ENCODE measurements at regions not wholly inside any gene's neighbourhood (a gene's known extent, or its start where the extent isn't known, plus 50 kb on each side); places are given as distances from the start of the nearest gene placed in this dataset.

DNA sequence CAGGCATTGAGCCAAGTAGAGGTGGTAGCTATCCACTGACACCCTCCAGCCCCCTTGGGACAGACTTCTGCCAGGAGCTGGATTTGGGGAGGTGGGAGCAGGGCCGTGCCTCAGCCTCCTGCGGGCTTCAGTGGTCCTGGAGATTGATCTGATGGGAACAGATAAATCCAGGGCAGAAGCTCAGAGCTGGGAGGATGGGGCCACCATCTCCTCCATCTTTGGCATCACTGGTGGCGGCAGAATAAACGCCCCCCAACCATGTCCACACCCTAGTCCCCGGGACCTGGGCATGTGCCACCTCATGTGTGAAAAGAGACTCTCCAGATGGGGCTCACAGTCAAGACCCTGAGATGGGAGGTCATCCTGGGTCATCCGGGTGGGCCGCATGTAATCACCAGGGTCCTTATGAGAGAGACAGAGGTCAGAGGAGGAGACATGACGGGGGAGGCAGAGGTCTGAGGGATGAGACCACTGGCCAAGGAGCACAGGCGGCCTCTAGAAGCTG is 209.6 kb upstream of the RTL1 start:
- intact Hi-C loops (cut with micrococcal nuclease; ENCODE audit: unreplicated experiment) (no loop called here), in situ Hi-C loops (cut with HindIII; ENCODE audit: extremely low pct_ligation_motif_present, low pct_unique_long_range_greater_than_20kb) (no loop called here)
- H2AFZ ChIP-seq (ENCODE audit: low read length) = no peak overlapping the region
- TF ChIP-seq ZNF878 (CRISPR knock-in tag; IDR thresholded peaks at IDR 0.05) (no peak), DMAP1 (CRISPR knock-in tag; IDR thresholded peaks at IDR 0.05) (no peak), KDM6A (CRISPR knock-in tag; IDR thresholded peaks at IDR 0.05; ENCODE audit: low read depth) (no peak), XRCC5 (optimal IDR thresholded peaks at IDR 0.05; ENCODE audit: low read length) (no peak), ETS1 (CRISPR knock-in tag; IDR thresholded peaks at IDR 0.05) (no peak), ZSCAN29 (CRISPR knock-in tag; conservative IDR thresholded peaks at IDR 0.05) (no peak), TOPORS (CRISPR knock-in tag; IDR thresholded peaks at IDR 0.05) (no peak), DR1 (CRISPR knock-in tag; IDR thresholded peaks at IDR 0.05) (no peak), NR2F1 (CRISPR knock-in tag; IDR thresholded peaks at IDR 0.05) (no peak)
- TF ChIP-seq, protein P1, sequence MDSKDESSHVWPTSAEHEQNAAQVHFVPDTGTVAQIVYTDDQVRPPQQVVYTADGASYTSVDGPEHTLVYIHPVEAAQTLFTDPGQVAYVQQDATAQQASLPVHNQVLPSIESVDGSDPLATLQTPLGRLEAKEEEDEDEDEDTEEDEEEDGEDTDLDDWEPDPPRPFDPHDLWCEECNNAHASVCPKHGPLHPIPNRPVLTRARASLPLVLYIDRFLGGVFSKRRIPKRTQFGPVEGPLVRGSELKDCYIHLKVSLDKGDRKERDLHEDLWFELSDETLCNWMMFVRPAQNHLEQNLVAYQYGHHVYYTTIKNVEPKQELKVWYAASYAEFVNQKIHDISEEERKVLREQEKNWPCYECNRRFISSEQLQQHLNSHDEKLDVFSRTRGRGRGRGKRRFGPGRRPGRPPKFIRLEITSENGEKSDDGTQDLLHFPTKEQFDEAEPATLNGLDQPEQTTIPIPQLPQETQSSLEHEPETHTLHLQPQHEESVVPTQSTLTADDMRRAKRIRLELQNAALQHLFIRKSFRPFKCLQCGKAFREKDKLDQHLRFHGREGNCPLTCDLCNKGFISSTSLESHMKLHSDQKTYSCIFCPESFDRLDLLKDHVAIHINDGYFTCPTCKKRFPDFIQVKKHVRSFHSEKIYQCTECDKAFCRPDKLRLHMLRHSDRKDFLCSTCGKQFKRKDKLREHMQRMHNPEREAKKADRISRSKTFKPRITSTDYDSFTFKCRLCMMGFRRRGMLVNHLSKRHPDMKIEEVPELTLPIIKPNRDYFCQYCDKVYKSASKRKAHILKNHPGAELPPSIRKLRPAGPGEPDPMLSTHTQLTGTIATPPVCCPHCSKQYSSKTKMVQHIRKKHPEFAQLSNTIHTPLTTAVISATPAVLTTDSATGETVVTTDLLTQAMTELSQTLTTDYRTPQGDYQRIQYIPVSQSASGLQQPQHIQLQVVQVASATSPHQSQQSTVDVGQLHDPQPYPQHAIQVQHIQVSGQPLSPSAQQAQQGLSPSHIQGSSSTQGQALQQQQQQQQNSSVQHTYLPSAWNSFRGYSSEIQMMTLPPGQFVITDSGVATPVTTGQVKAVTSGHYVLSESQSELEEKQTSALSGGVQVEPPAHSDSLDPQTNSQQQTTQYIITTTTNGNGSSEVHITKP (CRISPR knock-in tag; IDR thresholded peaks at IDR 0.05; ENCODE audit: low read depth) = no peak
- TF ChIP-seq, protein P2, sequence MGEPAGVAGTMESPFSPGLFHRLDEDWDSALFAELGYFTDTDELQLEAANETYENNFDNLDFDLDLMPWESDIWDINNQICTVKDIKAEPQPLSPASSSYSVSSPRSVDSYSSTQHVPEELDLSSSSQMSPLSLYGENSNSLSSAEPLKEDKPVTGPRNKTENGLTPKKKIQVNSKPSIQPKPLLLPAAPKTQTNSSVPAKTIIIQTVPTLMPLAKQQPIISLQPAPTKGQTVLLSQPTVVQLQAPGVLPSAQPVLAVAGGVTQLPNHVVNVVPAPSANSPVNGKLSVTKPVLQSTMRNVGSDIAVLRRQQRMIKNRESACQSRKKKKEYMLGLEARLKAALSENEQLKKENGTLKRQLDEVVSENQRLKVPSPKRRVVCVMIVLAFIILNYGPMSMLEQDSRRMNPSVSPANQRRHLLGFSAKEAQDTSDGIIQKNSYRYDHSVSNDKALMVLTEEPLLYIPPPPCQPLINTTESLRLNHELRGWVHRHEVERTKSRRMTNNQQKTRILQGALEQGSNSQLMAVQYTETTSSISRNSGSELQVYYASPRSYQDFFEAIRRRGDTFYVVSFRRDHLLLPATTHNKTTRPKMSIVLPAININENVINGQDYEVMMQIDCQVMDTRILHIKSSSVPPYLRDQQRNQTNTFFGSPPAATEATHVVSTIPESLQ (CRISPR knock-in tag; conservative IDR thresholded peaks at IDR 0.05) = no peak
- CTCF ChIA-PET (ENCODE audit: low intra/inter-chr PET ratio, low total read pairs) = no interaction called here
- FAIRE-seq (no peak), DNase-seq (ENCODE audit: low spot score) (no peak), ATAC-seq (no peak)
- no TSS peak for BruUV-seq (replicated peaks)
- no peak overlapping the region for H3K27ac ChIP-seq (ENCODE audit: extremely low read length, insufficient read depth, low read length)
- no peaks in the 10 kb centered on the region for H3K9me3 ChIP-seq (ENCODE audit: low read length)
- no peak overlapping the region for H3K4me2 ChIP-seq (ENCODE audit: low read depth, low read length)
- no peaks in the 10 kb centered on the region for H3K79me2 ChIP-seq (ENCODE audit: insufficient read depth, low read length)
- H3K36me3 ChIP-seq (replicated peaks in 1 of 2; ENCODE audit: control insufficient read depth in 1 of 2, insufficient read depth in 2 of 2, low read length in 2 of 2) = no peaks in the 10 kb centered on the region
- H3K4me3 ChIP-seq (replicated peaks in 1 of 3; ENCODE audit: insufficient read depth in 1 of 3, low read depth in 2 of 3, low read length in 3 of 3) = no peak overlapping the region
- H3K4me1 ChIP-seq (ENCODE audit: insufficient read depth, low read length) = no peaks in the 10 kb centered on the region
- POLR2A ChIA-PET = no interaction called here
- WGBS (ENCODE audit: low lambda C conversion rate) = 21% methylated on average over 6 of the region's 9 CpGs
- peaks cover 8 to 52% of the 10 kb centered on the region in 2 experiments for H3K27me3 ChIP-seq (ENCODE audit: control insufficient read depth in 1 of 2, insufficient read depth in 2 of 2, low read length in 2 of 2)
- H4K20me1 ChIP-seq (ENCODE audit: insufficient read depth, low read length) = no peaks in the 10 kb centered on the region
- H3K9ac ChIP-seq (ENCODE audit: insufficient read depth, low read depth, low read length) = no peak overlapping the region
